Epithelial cell of prostate (primary cell): ENCODE measurements at regions not wholly inside any gene's neighbourhood (a gene's known extent, or its start where the extent isn't known, plus 50 kb on each side); places are given as distances from the start of the nearest gene placed in this dataset.

ENCODE experiments used
- DNase-seq: peaks from one replicate; pipeline ENCODE4 v3.0.0-alpha.2; 2011; ENCODE audit warnings: low read depth, low spot score
- H3K27ac ChIP-seq: fragments of 450-650 bp; 2 replicates; pipeline ENCODE4 v1.5.1; 2017; ENCODE audit warnings: mild to moderate bottlenecking

- no peak for DNase-seq
Observed at GRCh38 chr4:147388018-147388417, 92.9 kb upstream of the EDNRA start.

DNA sequence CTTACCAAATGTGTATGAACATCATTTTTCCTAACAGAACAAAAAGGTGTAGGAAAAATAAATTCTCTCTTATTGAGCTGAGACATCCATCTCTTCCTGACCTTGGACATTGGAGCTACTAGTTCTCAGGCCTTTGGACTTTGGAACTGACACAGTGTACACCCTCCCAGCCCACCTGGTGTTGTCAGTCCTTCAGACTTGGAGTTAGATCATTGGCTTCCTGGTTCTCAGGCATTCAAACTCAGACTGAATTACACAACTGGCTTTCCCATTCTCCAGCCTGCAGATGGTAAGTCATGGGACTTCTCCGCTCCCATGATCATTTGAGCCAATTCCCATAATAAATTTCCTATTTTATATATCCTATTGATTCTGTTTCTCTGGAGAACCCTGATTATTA lies 84.8 kb upstream of the EDNRA start:
- no peak for DNase-seq
- H3K27ac ChIP-seq: no peak overlapping the region

More at GRCh38 chr4:147388018-147388417, 92.9 kb upstream of the EDNRA start:
- peak overlapping the region; percentile 5 for H3K27ac ChIP-seq

GRCh38 chr4:147398556-147398955 lies 82.3 kb upstream of the EDNRA start:
- DNase-seq: no peak
- H3K27ac ChIP-seq: no peak overlapping the region

- DNase-seq: no peak
- H3K27ac ChIP-seq: no peak overlapping the region
Observed at GRCh38 chr4:147400721-147401120, 80.2 kb upstream of the EDNRA start.

DNA sequence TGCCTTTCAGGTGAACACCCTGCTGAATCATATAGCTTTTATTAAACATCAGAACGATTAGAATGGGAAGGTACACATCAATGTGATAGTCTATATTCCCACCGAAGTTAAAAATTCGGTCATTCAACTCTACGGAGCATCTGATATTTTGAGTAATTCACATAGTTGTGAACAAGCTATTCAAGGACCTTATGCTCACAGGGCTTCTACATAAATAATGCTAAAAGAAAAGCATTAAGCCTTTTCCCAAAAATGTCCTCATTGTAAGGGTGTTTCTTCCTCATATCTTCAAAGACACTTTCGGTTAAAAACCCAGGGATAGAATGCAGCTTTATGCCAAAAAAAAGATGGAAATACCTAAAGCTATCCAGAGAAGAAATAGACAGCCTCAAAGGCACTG lies 79.7 kb upstream of the EDNRA start:
- H3K27ac ChIP-seq: no peak overlapping the region
- DNase-seq: no peak

- H3K27ac ChIP-seq: no peak overlapping the region
- DNase-seq: no peak
Observed at GRCh38 chr4:147407261-147408045, 73.4 kb upstream of the EDNRA start.

GRCh38 chr4:147408189-147408588 lies 72.7 kb upstream of the EDNRA start:
- DNase-seq: no peak
- no peak overlapping the region for H3K27ac ChIP-seq

DNA sequence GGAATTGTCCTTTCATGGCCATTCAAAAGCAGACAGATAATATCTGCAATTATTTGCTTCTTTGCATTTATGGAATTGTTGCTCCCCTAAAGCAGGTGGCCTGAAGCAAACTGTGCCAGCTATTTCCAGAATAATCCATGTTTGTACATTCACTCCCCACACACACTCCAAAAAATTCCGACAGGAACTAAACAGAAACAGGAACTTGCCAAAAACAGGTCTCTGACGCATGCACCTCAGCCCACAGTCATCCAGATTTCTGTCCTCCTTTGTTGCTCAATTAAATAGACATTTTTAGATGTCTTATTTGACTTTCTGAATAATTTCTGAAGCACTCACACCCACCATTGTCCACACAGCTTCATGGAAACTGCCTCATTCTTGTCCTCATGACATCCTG lies 71.5 kb upstream of the EDNRA start:
- DNase-seq: no peak
- no peak overlapping the region for H3K27ac ChIP-seq

- H3K27ac ChIP-seq: no peak overlapping the region
- DNase-seq: no peak
Observed at GRCh38 chr4:147418226-147418625, 62.7 kb upstream of the EDNRA start.

DNA sequence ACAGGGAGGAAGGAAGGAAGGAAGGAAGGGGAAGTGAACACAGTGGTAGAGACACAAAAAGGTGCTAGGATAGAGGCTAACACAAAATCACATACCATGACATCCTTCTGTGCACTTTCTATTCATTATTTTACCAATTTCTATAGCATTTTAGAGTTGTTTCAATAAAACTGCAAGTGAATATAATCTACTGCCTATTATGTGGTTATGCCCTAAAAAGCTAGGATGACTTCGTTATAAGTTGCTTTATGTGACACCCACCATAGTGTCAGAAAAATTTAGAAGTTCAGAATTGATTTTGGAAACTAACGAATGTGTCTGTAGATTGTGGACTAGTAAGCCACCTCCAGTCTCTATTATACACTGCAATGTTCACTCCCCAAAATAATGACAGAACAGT lies 59.4 kb upstream of the EDNRA start:
- no peak overlapping the region for H3K27ac ChIP-seq
- DNase-seq: no peak

DNA sequence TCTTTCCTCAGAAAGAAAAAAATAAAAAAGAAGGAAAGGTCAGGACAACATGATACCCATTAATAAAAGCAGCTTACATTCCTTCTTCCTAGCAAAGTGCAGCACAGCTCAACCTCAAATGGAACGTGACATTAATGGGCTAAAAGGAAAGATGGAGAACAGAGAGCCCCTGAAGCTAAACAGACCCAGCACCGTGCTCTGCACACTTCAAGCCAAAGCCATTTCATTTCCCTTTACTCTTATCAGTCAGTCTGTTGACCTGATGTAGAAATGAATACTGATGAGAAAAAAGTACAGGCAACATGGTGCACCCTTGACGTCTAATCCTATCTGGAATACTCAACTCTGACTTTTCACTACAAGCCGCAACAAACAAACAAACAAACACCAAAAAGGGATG lies 57.7 kb upstream of the EDNRA start:
- no peak for DNase-seq

GRCh38 chr4:147425019-147425418 lies 55.9 kb upstream of the EDNRA start:
- no peak for DNase-seq
- H3K27ac ChIP-seq: no peak overlapping the region

More for the DNA sequence above, 57.7 kb upstream of the EDNRA start:
- no peak overlapping the region for H3K27ac ChIP-seq

DNA sequence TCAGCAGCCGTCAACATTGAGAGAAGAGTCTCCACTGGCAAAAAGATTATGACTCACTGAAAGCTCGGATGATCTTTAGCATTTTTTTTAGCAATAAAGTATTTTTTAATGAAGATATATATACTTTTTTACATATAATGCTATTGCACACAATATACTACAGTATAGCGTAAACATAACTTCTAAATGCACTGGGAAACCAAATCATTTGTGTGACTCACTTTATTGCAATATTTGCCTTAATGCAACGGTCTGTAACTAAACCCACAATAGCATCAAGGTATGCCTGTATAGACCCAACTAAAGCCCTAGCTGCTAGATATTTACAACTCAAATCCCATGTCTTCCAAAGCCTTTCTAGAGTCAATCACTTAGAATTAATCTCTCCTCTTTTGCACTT lies 52.3 kb upstream of the EDNRA start:
- DNase-seq: no peak
- no peak overlapping the region for H3K27ac ChIP-seq

- DNase-seq: no peak
- H3K27ac ChIP-seq: no peak overlapping the region
Observed at GRCh38 chr4:147430111-147430510, 50.8 kb upstream of the EDNRA start.
